ENCODE measurements at regions not wholly inside any gene's neighbourhood (a gene's known extent, or its start where the extent isn't known, plus 50 kb on each side); places are given as distances from the start of the nearest gene placed in this dataset.

GRCh38 chr6:15131234-15131633, 114.6 kb upstream of the JARID2 start:
- Mint-ChIP-seq H3K36me3 (ENCODE audit: low read depth) (no peaks in the 10 kb centered on the region), H3K9me3 (no peaks in the 10 kb centered on the region), H3K4me1 (peaks cover 17% of the 10 kb centered on the region), H3K27me3 (ENCODE audit: insufficient read depth, low read depth, poor library complexity) (peaks cover 2% of the 10 kb centered on the region), H3K27ac (no peak overlapping the region; the same call in 1 of the 2 replicates), H3K4me3 (no peak overlapping the region)
- Histone ChIP-seq H3K79me2 (replicated peaks; ENCODE audit: insufficient read depth) (no peaks in the 10 kb centered on the region), H3K4me3 (no peak overlapping the region), H3K36me3 (ENCODE audit: insufficient read depth) (no peaks in the 10 kb centered on the region), H3K27ac (ENCODE audit: low read depth) (no peak overlapping the region), H3K27me3 (ENCODE audit: insufficient read depth) (no peaks in the 10 kb centered on the region), H3K4me2 (no peak overlapping the region), H2AFZ (no peak overlapping the region), H3K9me2 (ENCODE audit: insufficient read depth) (0 out of 2 replicates have a peak, but pooled peaks cover 2% of the 10 kb centered on the region), H3K4me1 (ENCODE audit: insufficient read depth) (peaks cover 12% of the 10 kb centered on the region), H4K20me1 (replicated peaks; ENCODE audit: insufficient read depth) (no peaks in the 10 kb centered on the region), H3F3A (replicated peaks; ENCODE audit: low read depth) (peaks cover 5% of the 10 kb centered on the region; the same call in 1 of the 2 replicates)
- ATAC-seq (no peak), DNase-seq (ENCODE audit: low spot score) (no peak)
- TF ChIP-seq EZH2phosphoT487 (IDR thresholded peaks at IDR 0.05; ENCODE audit: unreplicated experiment) = no peak
- no peak for TF ChIP-seq CTCF (conservative IDR thresholded peaks at IDR 0.05; ENCODE audit: low read depth in 2 of 2)
- TF ChIP-seq POLR2AphosphoS5 (IDR thresholded peaks at IDR 0.05; ENCODE audit: low read depth) = no peak
- TF ChIP-seq NANOG (IDR thresholded peaks at IDR 0.05; ENCODE audit: borderline replicate concordance) = no peak
- TF ChIP-seq JUNB (IDR thresholded peaks at IDR 0.05; ENCODE audit: unreplicated experiment) = no peak
- TF ChIP-seq EZH2 (IDR thresholded peaks at IDR 0.05; ENCODE audit: low read depth, unreplicated experiment) = no peak
- TF ChIP-seq, protein P1, sequence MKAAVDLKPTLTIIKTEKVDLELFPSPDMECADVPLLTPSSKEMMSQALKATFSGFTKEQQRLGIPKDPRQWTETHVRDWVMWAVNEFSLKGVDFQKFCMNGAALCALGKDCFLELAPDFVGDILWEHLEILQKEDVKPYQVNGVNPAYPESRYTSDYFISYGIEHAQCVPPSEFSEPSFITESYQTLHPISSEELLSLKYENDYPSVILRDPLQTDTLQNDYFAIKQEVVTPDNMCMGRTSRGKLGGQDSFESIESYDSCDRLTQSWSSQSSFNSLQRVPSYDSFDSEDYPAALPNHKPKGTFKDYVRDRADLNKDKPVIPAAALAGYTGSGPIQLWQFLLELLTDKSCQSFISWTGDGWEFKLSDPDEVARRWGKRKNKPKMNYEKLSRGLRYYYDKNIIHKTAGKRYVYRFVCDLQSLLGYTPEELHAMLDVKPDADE (IDR thresholded peaks at IDR 0.05) = no peak
- TF ChIP-seq CREB1 (CRISPR knock-in tag; IDR thresholded peaks at IDR 0.05; ENCODE audit: low read depth) = no peak
- no peak for TF ChIP-seq STAT1 (IDR thresholded peaks at IDR 0.05; ENCODE audit: unreplicated experiment)
- no peak for TF ChIP-seq ZNF114 (CRISPR knock-in tag; IDR thresholded peaks at IDR 0.05)
- no peak for TF ChIP-seq REST (IDR thresholded peaks at IDR 0.05; ENCODE audit: unreplicated experiment)
- TF ChIP-seq ZNF331 (CRISPR knock-in tag; IDR thresholded peaks at IDR 0.05; ENCODE audit: low read depth) = no peak
- no peak for TF ChIP-seq ZNF462 (CRISPR knock-in tag; IDR thresholded peaks at IDR 0.05)
